GM12878 (cell line): ENCODE measurements at regions not wholly inside any gene's neighbourhood (a gene's known extent, or its start where the extent isn't known, plus 50 kb on each side); places are given as distances from the start of the nearest gene placed in this dataset.

Experiments used
- CEBPB ChIP-seq, 2 experiments: fragments of 150-350 bp in 1 of 2; IDR thresholded peaks; 2 replicates each; pipeline ENCODE4 v1.6.1; 2012 to 2014; ENCODE audit warnings: low read depth in 2 of 2, low read length in 2 of 2, borderline replicate concordance in 1 of 2, inconsistent platforms in 1 of 2
- CTCF ChIP-seq, 3 experiments: IDR thresholded peaks in 2 of 3; conservative IDR thresholded peaks in 1 of 3; 2 replicates each; pipeline ENCODE4 v1.5.1; 2011; ENCODE audit warnings: low read depth in 3 of 3, low read length in 3 of 3, mild to moderate bottlenecking in 3 of 3, control low read depth in 2 of 3, moderate library complexity in 2 of 3, inconsistent platforms in 1 of 3, mixed read lengths in 1 of 3; ENCODE audit not compliant: control insufficient read depth in 2 of 3, insufficient read depth in 1 of 3; ENCODE audit errors: extremely low read depth in 1 of 3
- MAX ChIP-seq: IDR thresholded peaks from 2 replicates; pipeline ENCODE4 v1.6.1; 2012; ENCODE audit warnings: low read depth, low read length, improper control_type of control experiment
- POLR2AphosphoS5 ChIP-seq: IDR thresholded peaks from 2 replicates; pipeline ENCODE4 v1.6.1; 2011; ENCODE audit warnings: mild to moderate bottlenecking, low read length, inconsistent platforms
- REST ChIP-seq: IDR thresholded peaks from 2 replicates; pipeline ENCODE4 v1.6.1; 2012; ENCODE audit warnings: mild to moderate bottlenecking, low read depth, low read length
- RFX5 ChIP-seq: IDR thresholded peaks from 2 replicates; pipeline ENCODE4 v1.6.1; 2011; ENCODE audit warnings: low read depth, low read length, improper control_type of control experiment
- SIX5 ChIP-seq: IDR thresholded peaks from 2 replicates; pipeline ENCODE4 v1.6.1; 2011; ENCODE audit warnings: mild to moderate bottlenecking, low read depth, low read length, moderate library complexity; ENCODE audit not compliant: severe bottlenecking

GRCh38 chr3:134302674-134303073, 52.0 kb upstream of the RYK start:
- no peak for TF ChIP-seq CTCF (IDR thresholded peaks at IDR 0.05 in 2 of 3, conservative IDR thresholded peaks at IDR 0.05 in 1 of 3; ENCODE audit: control insufficient read depth in 2 of 3, extremely low read depth in 1 of 3, insufficient read depth in 1 of 3, low read depth in 3 of 3, low read length in 3 of 3)
- no peak for TF ChIP-seq SIX5
- no peak for TF ChIP-seq CEBPB (IDR thresholded peaks at IDR 0.05; ENCODE audit: borderline replicate concordance in 1 of 2, low read depth in 2 of 2, low read length in 2 of 2)
- no peak for TF ChIP-seq MAX
- no peak for TF ChIP-seq POLR2AphosphoS5
- TF ChIP-seq RFX5, result no peak
- TF ChIP-seq REST, result no peak
